ENCODE measurements at regions not wholly inside any gene's neighbourhood (a gene's known extent, or its start where the extent isn't known, plus 50 kb on each side); places are given as distances from the start of the nearest gene placed in this dataset.

- no peak for DNase-seq
Measured at GRCh38 chr12:114894076-114894475, 210.1 kb upstream of the TBX3 start.

GRCh38 chr12:114888928-114889584 lies 205.1 kb upstream of the TBX3 start:
- DNase-seq: no peak

GRCh38 chr12:114888448-114888847 lies 204.5 kb upstream of the TBX3 start:
- DNase-seq: no peak

- DNase-seq: no peak
Measured at GRCh38 chr12:114885501-114885900, 201.5 kb upstream of the TBX3 start.

- DNase-seq: no peak
Measured at GRCh38 chr12:114884575-114884974, 200.6 kb upstream of the TBX3 start.

GRCh38 chr12:114882083-114882482 lies 198.1 kb upstream of the TBX3 start:
- DNase-seq: no peak

- DNase-seq: no peak
Measured at GRCh38 chr12:114879354-114879753, 195.4 kb upstream of the TBX3 start.

GRCh38 chr12:114878781-114879180 lies 194.8 kb upstream of the TBX3 start:
- no peak for DNase-seq

- DNase-seq: no peak
Measured at GRCh38 chr12:114876968-114877680, 193.1 kb upstream of the TBX3 start.

- no peak for DNase-seq
Measured at GRCh38 chr12:114875313-114875712, 191.3 kb upstream of the TBX3 start.

GRCh38 chr12:114873656-114874055 lies 189.7 kb upstream of the TBX3 start:
- DNase-seq: no peak

- DNase-seq: no peak
Measured at GRCh38 chr12:114868995-114869834, 185.2 kb upstream of the TBX3 start.

- no peak for DNase-seq
Measured at GRCh38 chr12:114866331-114866730, 182.4 kb upstream of the TBX3 start.

GRCh38 chr12:114864837-114865551 lies 181.0 kb upstream of the TBX3 start:
- no peak for DNase-seq

GRCh38 chr12:114863911-114864310 lies 179.9 kb upstream of the TBX3 start:
- DNase-seq: no peak

GRCh38 chr12:114860969-114861368 lies 177.0 kb upstream of the TBX3 start:
- no peak for DNase-seq

- no peak for DNase-seq
Measured at GRCh38 chr12:114858388-114859146, 174.6 kb upstream of the TBX3 start.

GRCh38 chr12:114855678-114856077 lies 171.7 kb upstream of the TBX3 start:
- no peak for DNase-seq

- no peak for DNase-seq
Measured at GRCh38 chr12:114852976-114853529, 169.1 kb upstream of the TBX3 start.

GRCh38 chr12:114851981-114852380 lies 168.0 kb upstream of the TBX3 start:
- no peak for DNase-seq

GRCh38 chr12:114850661-114851275 lies 166.8 kb upstream of the TBX3 start:
- no peak for DNase-seq
